Trophoblast cell (in vitro differentiated cells and primary cell): ENCODE measurements at regions not wholly inside any gene's neighbourhood (a gene's known extent, or its start where the extent isn't known, plus 50 kb on each side); places are given as distances from the start of the nearest gene placed in this dataset.

Experiments used
- DNase-seq, 2 donors: peaks; one replicate each; pipeline ENCODE4 v3.0.0-alpha.2; 2016
- H2AFZ ChIP-seq: 2 replicates; pipeline ENCODE4 v1.6.1; 2013; ENCODE audit warnings: low read length, moderate library complexity, mild to moderate bottlenecking; ENCODE audit not compliant: insufficient read depth, poor library complexity
- H2AK5ac ChIP-seq: 2 replicates; pipeline ENCODE4 v1.6.1; 2013; ENCODE audit warnings: mild to moderate bottlenecking, low read length
- H2BK120ac ChIP-seq: 2 replicates; pipeline ENCODE4 v1.6.1; 2013; ENCODE audit warnings: low read length, mild to moderate bottlenecking, moderate library complexity; ENCODE audit not compliant: insufficient read depth, poor library complexity
- H2BK12ac ChIP-seq: 2 replicates; pipeline ENCODE4 v1.6.1; 2013; ENCODE audit warnings: mild to moderate bottlenecking, low read length, moderate library complexity
- H2BK5ac ChIP-seq: 2 replicates; pipeline ENCODE4 v1.6.1; 2013; ENCODE audit warnings: low read length, low read depth, moderate library complexity, mild to moderate bottlenecking; ENCODE audit not compliant: poor library complexity
- H3K14ac ChIP-seq: 2 replicates; pipeline ENCODE4 v1.6.1; 2013; ENCODE audit warnings: mild to moderate bottlenecking, low read length
- H3K18ac ChIP-seq: 2 replicates; pipeline ENCODE4 v1.6.1; 2013; ENCODE audit warnings: mild to moderate bottlenecking, low read length
- H3K23ac ChIP-seq: 2 replicates; pipeline ENCODE4 v1.6.1; 2013; ENCODE audit warnings: low read length
- H3K27ac ChIP-seq: 2 replicates; pipeline ENCODE4 v1.5.1; 2013; ENCODE audit warnings: low read depth, mild to moderate bottlenecking, inconsistent platforms, low read length, moderate library complexity
- H3K27me3 ChIP-seq: 2 replicates; pipeline ENCODE4 v1.6.1; 2013; ENCODE audit warnings: inconsistent platforms, mild to moderate bottlenecking, low read length, moderate library complexity; ENCODE audit not compliant: insufficient read depth
- H3K36me3 ChIP-seq, 2 experiments: 1 replicate in 1 of 2; 2 replicates in 1 of 2; pipeline ENCODE4 v1.6.1; 2013; ENCODE audit warnings: low read length in 2 of 2, mild to moderate bottlenecking in 2 of 2, moderate library complexity in 1 of 2; ENCODE audit not compliant: insufficient read depth in 2 of 2, control insufficient read depth in 1 of 2
- H3K4ac ChIP-seq: 2 replicates; pipeline ENCODE4 v1.6.1; 2013; ENCODE audit warnings: low read depth, mild to moderate bottlenecking, low read length, moderate library complexity
- H3K4me1 ChIP-seq, 2 experiments: 1 replicate in 1 of 2; 2 replicates in 1 of 2; pipeline ENCODE4 v1.6.1; 2013; ENCODE audit warnings: low read length in 2 of 2, mild to moderate bottlenecking in 2 of 2, moderate library complexity in 1 of 2; ENCODE audit not compliant: insufficient read depth in 2 of 2, control insufficient read depth in 1 of 2
- H3K4me2 ChIP-seq: 2 replicates; pipeline ENCODE4 v1.6.1; 2013; ENCODE audit warnings: inconsistent platforms, mild to moderate bottlenecking, low read length, moderate library complexity
- H3K4me3 ChIP-seq: 2 replicates; pipeline ENCODE4 v1.5.1; 2013; ENCODE audit warnings: mild to moderate bottlenecking, low read depth, low read length, inconsistent platforms
- H3K79me1 ChIP-seq: one replicate; pipeline ENCODE4 v1.6.1; 2013; ENCODE audit warnings: low read length
- H3K79me2 ChIP-seq: 2 replicates; pipeline ENCODE4 v1.6.1; 2013; ENCODE audit warnings: low read length, mild to moderate bottlenecking; ENCODE audit not compliant: control insufficient read depth, insufficient read depth, poor library complexity
- H3K9ac ChIP-seq: 2 replicates; pipeline ENCODE4 v1.6.1; 2013; ENCODE audit warnings: mild to moderate bottlenecking, low read length
- H3K9me3 ChIP-seq: 2 replicates; pipeline ENCODE4 v1.6.1; 2013; ENCODE audit warnings: low read depth, mild to moderate bottlenecking, control low read depth, inconsistent platforms, low read length; ENCODE audit not compliant: insufficient read depth
- H4K12ac ChIP-seq: 2 replicates; pipeline ENCODE4 v1.6.1; 2013; ENCODE audit warnings: low read depth, mild to moderate bottlenecking, low read length, moderate library complexity
- H4K8ac ChIP-seq: 2 replicates; pipeline ENCODE4 v1.6.1; 2013; ENCODE audit warnings: low read depth, mild to moderate bottlenecking, low read length, moderate library complexity
- H4K91ac ChIP-seq: one replicate; pipeline ENCODE4 v1.6.1; 2013; ENCODE audit warnings: low read depth, mild to moderate bottlenecking, low read length, moderate library complexity
- WGBS: extraction: QIAGEN DNeasy Blood & Tissue Kit; methylation state at CpG from one replicate; pipeline ENCODE4 v1.1.7; 2013; ENCODE audit warnings: missing lambda C conversion rate; ENCODE audit not compliant: insufficient read length, insufficient coverage; ENCODE audit errors: extremely low coverage; 5-methylcytosine and 5-hydroxymethylcytosine counted together

DNA sequence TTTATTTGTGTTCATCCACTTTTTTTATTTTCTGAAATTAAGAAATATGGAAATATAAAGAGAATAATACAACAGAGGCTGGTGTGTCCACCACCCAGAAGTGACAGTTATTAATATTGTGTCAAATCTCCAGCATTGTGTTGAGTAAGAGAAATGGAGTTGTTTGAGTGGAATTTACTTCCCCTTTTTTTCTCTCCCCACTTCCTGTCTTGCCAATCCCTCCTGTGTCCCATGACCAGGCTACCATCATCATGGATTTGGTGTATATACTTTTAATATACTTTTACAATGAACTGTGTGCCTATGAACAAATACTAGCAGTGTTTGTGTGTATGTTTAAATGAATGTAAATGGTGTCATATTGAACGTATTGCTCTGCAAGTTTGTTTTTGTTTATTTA is 276.9 kb upstream of the SKOR2 start:
- Histone ChIP-seq H3K27ac (no peak overlapping the region), H2AK5ac (no peak overlapping the region), H3K36me3 (no peaks in the 10 kb centered on the region), H3K4ac (no peak overlapping the region), H2BK5ac (no peak overlapping the region), H3K9ac (no peak overlapping the region), H3K4me3 (no peak overlapping the region), H2BK120ac (no peak overlapping the region), H3K79me1 (no peaks in the 10 kb centered on the region), H4K91ac (no peak overlapping the region), H3K27me3 (no peaks in the 10 kb centered on the region), H3K23ac (no peak overlapping the region), H3K9me3 (peaks cover 2% of the 10 kb centered on the region), H3K18ac (no peak overlapping the region), H2AFZ (no peak overlapping the region), H4K12ac (no peak overlapping the region), H3K4me2 (no peak overlapping the region), H3K4me1 (peaks cover 4 to 5% of the 10 kb centered on the region in 2 experiments), H3K79me2 (no peaks in the 10 kb centered on the region), H2BK12ac (no peak overlapping the region), H4K8ac (no peak overlapping the region), H3K14ac (no peak overlapping the region)
- WGBS = 100% methylated on average over 1 of the region's 1 CpG
- DNase-seq = no peak

DNA sequence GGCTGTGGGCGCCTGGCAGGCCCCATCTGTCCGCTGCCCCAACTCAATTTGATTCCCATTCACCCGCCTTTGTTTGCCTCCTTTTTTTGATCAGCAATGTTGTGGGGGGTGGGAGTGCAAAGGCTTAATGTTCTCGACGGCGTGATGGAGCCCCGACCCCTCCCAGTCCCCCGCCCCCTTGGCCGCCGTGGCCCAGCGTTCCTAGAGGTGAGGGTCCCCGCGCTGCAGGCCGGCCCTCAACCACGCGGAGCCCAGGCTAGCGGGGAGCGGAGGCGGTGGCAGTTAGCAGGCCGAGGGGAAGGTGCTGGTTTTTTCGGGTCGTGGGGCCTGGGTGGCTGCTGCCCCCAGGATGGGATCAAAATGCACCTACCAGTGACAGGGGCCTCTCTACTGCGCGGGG is 274.7 kb upstream of the SKOR2 start:
- H3K4me3 ChIP-seq = no peak overlapping the region
- no CpG with 5 or more reads among the region's 24 CpGs for WGBS

DNA sequence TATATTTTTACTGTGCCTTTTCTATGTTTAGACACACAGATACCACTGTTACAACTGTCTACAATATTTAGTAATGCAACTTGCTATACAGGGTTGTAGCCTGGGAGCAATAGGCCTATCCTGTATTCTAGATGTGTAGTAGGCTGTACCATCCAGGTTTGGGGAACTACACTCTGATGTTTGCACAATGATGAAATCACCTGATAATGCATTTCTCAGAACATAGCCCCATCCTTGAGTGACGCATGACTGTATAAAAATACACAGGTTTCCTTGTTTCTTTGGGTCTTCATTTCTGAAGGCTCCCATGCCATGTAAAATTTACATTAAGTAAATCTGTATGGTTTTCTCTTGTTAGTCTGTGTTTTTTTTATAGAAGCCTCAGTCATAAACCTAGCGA is 270.9 kb upstream of the SKOR2 start:
- H4K12ac ChIP-seq = no peak overlapping the region
- H3K4me2 ChIP-seq = no peak overlapping the region
- H4K91ac ChIP-seq = no peak overlapping the region
- H2BK5ac ChIP-seq = no peak overlapping the region
- no peak overlapping the region for H3K4ac ChIP-seq
- H2BK120ac ChIP-seq = no peak overlapping the region
- no CpG with 5 or more reads among the region's 2 CpGs for WGBS
- H3K79me2 ChIP-seq = no peaks in the 10 kb centered on the region
- H3K79me1 ChIP-seq = no peaks in the 10 kb centered on the region
- no peak overlapping the region for H4K8ac ChIP-seq
- H2BK12ac ChIP-seq = no peak overlapping the region
- no peak overlapping the region for H2AK5ac ChIP-seq
- H3K4me3 ChIP-seq = no peak overlapping the region
- no peaks in the 10 kb centered on the region for H3K9me3 ChIP-seq
- no peak overlapping the region for H2AFZ ChIP-seq
- H3K18ac ChIP-seq = no peak overlapping the region
- no peaks in the 10 kb centered on the region for H3K4me1 ChIP-seq
- H3K9ac ChIP-seq = no peak overlapping the region
- H3K27ac ChIP-seq = no peak overlapping the region
- no peak overlapping the region for H3K14ac ChIP-seq
- H3K23ac ChIP-seq = no peak overlapping the region
- DNase-seq = no peak
- no peaks in the 10 kb centered on the region for H3K36me3 ChIP-seq
- H3K27me3 ChIP-seq = no peaks in the 10 kb centered on the region

More for the DNA sequence above, 274.7 kb upstream of the SKOR2 start:
- Histone ChIP-seq H2BK5ac (no peak overlapping the region), H2BK120ac (no peak overlapping the region), H3K9ac (no peak overlapping the region), H3K27ac (no peak overlapping the region), H3K4me1 (no peaks in the 10 kb centered on the region), H3K4ac (no peak overlapping the region), H3K36me3 (no peaks in the 10 kb centered on the region), H3K18ac (no peak overlapping the region), H4K12ac (no peak overlapping the region), H3K14ac (no peak overlapping the region), H3K79me1 (no peaks in the 10 kb centered on the region), H2BK12ac (no peak overlapping the region), H3K23ac (no peak overlapping the region), H4K8ac (no peak overlapping the region), H2AFZ (no peak overlapping the region), H4K91ac (no peak overlapping the region), H3K9me3 (peaks cover 2% of the 10 kb centered on the region), H3K4me2 (no peak overlapping the region), H3K79me2 (no peaks in the 10 kb centered on the region), H2AK5ac (no peak overlapping the region), H3K27me3 (no peaks in the 10 kb centered on the region)
- DNase-seq = no peak

DNA sequence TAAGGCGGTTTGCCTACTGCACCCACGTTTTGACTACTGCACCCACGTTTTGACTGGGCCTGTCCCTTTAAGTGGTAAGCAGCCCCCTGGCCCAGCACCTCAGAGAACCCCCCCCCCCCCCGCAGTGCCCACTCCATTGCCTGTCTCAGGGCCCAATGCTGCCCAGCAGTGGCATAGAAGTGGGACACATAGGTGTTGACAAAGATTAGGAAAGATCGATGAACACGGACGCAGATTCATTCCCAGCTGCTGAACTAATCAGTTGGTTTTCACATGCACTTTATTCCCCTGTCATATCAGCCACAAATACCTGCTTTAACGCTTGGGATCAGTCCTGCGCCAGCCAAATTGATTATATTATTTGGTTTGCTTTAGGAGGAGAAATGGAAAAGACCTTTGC is 268.8 kb upstream of the SKOR2 start:
- Histone ChIP-seq H2BK12ac (no peak overlapping the region), H3K36me3 (no peaks in the 10 kb centered on the region), H3K9ac (no peak overlapping the region), H4K8ac (no peak overlapping the region), H3K4me1 (no peaks in the 10 kb centered on the region), H2AK5ac (no peak overlapping the region), H3K18ac (no peak overlapping the region), H3K27me3 (no peaks in the 10 kb centered on the region), H2AFZ (no peak overlapping the region), H4K91ac (no peak overlapping the region), H3K4ac (no peak overlapping the region), H3K9me3 (no peaks in the 10 kb centered on the region), H3K4me2 (no peak overlapping the region), H3K23ac (no peak overlapping the region), H3K79me1 (no peaks in the 10 kb centered on the region), H3K79me2 (no peaks in the 10 kb centered on the region), H3K27ac (no peak overlapping the region), H3K14ac (no peak overlapping the region), H3K4me3 (no peak overlapping the region), H4K12ac (no peak overlapping the region), H2BK120ac (no peak overlapping the region), H2BK5ac (no peak overlapping the region)
- no CpG with 5 or more reads among the region's 9 CpGs for WGBS
- no peak for DNase-seq
